ENCODE measurements at regions not wholly inside any gene's neighbourhood (a gene's known extent, or its start where the extent isn't known, plus 50 kb on each side); places are given as distances from the start of the nearest gene placed in this dataset.

DNA sequence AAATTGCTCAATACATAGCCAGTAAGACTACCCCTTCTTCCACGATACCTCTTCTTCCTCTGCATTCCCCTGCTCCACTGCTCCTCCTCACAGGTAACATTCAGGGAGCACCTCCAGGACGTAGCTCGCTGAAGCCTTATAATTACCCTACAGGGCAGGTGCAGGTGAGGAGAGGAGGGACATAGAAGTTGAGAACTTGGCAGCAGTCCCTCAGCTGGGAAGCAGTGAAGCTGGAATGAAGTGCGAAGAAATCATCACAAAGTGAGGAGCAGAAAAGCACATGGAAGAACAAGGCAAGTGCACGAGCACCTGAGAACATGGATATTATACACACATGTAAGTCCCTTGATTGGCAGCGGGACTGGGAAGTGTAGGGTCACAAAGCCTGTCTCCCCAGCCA is 118.2 kb downstream of the HSD17B3 start:
- no peak for DNase-seq (ENCODE audit: insufficient read length, low spot score)

DNA sequence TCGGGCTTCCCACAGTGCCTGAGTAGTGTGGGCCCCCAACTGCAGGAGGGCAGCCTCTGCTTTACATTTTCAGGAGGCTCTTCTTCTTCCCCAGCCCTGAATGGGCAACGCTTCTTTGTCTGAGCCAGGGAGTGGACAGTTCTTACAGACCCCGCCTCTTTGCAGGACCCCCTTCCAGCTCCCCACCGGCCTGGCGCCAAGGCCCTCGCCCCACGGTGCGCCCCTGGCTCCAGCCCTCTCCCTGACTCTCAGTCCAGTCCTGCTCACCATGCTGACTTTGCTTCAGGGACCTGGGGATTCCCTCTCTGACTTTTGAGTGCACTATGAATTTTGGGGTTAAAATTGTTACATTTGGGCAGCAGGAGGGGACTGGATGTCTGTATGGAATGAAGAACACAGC is 123.8 kb downstream of the HSD17B3 start:
- TF ChIP-seq CTCF (IDR thresholded peaks at IDR 0.05; ENCODE audit: insufficient read depth, missing control alignments): no peak
- no peak for FAIRE-seq
- DNase-seq (ENCODE audit: insufficient read length, low spot score): no peak

More for the DNA sequence above, 118.2 kb downstream of the HSD17B3 start:
- no peak for FAIRE-seq
- TF ChIP-seq CTCF (IDR thresholded peaks at IDR 0.05; ENCODE audit: insufficient read depth, missing control alignments): no peak

- TF ChIP-seq CTCF (IDR thresholded peaks at IDR 0.05; ENCODE audit: insufficient read depth, missing control alignments): no peak
- DNase-seq (ENCODE audit: insufficient read length, low spot score): no peak
- no peak for FAIRE-seq
These were observed 124.3 kb downstream of the HSD17B3 start for GRCh38 chr9:96177719-96178028.

GRCh38 chr9:96177005-96177718 is 124.8 kb downstream of the HSD17B3 start:
- TF ChIP-seq CTCF (IDR thresholded peaks at IDR 0.05; ENCODE audit: insufficient read depth, missing control alignments): peak; percentile 8
- DNase-seq (ENCODE audit: insufficient read length, low spot score) (peak; percentile 54), FAIRE-seq (no peak)

- no peak for TF ChIP-seq CTCF (IDR thresholded peaks at IDR 0.05; ENCODE audit: insufficient read depth, missing control alignments)
- FAIRE-seq (no peak), DNase-seq (ENCODE audit: insufficient read length, low spot score) (no peak)
These were observed 126.2 kb downstream of the HSD17B3 start for GRCh38 chr9:96175796-96176195.

DNA sequence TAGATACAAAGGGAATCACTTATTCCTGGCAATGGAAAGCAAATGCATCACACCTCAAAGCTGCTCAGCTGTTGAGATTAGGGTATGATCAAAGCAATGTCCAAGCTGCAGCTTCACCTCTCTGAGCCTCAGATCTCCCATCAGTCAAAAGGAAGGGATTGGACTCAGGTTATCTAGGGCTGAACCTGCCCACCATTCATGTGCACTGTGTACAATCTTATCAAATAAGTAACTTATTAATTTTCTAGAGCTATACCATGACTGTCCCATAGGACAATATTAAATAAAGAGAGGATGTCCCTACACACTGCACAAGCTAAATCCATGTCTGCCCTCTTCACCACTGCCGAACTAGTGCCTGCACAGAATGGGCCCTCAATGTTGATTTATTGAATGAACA is 127.0 kb downstream of the HSD17B3 start:
- no peak for TF ChIP-seq CTCF (IDR thresholded peaks at IDR 0.05; ENCODE audit: insufficient read depth, missing control alignments)
- no peak for DNase-seq (ENCODE audit: insufficient read length, low spot score)
- no peak for FAIRE-seq

- TF ChIP-seq CTCF (IDR thresholded peaks at IDR 0.05; ENCODE audit: insufficient read depth, missing control alignments): no peak
- DNase-seq (ENCODE audit: insufficient read length, low spot score) (no peak), FAIRE-seq (no peak)
These were observed 127.6 kb downstream of the HSD17B3 start for GRCh38 chr9:96174371-96174770.

Measured in D721Med (cell line).